ENCODE measurements at regions not wholly inside any gene's neighbourhood (a gene's known extent, or its start where the extent isn't known, plus 50 kb on each side); places are given as distances from the start of the nearest gene placed in this dataset.

DNA sequence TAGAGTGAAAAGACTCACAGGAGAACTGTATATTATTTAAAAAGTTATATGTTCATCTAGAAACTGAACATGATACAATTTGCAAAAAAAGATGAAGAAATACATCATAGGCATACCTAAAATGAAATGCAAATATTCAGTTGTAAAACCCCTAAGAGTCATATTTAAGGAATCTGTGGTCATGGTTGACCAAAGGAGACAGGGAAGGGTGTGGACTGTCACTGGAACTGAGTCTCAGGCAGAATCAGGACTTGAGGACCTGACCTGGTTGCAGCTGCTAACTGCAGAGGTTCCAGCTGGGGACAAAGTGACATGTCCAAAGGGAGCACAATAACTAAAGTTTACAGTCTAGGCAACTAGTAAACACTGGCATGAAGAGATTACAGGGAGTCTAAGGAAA is 211.3 kb upstream of the RAG2 start:
- Histone ChIP-seq H4K8ac (replicated peaks; ENCODE audit: insufficient read length, low read depth, low read length) (no peak overlapping the region), H3K79me1 (ENCODE audit: insufficient read depth, low read depth, low read length, poor library complexity, severe bottlenecking) (no peaks in the 10 kb centered on the region), H3K4me1 (ENCODE audit: insufficient read depth, low read length) (no peaks in the 10 kb centered on the region), H2AK5ac (ENCODE audit: insufficient read length, low read length) (no peak overlapping the region), H3K18ac (ENCODE audit: insufficient read length, low read depth, low read length) (no peak overlapping the region), H2BK5ac (ENCODE audit: insufficient read length, low read length) (no peak overlapping the region), H3K9me3 (ENCODE audit: control insufficient read depth, low read depth, low read length) (no peaks in the 10 kb centered on the region), H2AFZ (ENCODE audit: low read length) (no peak overlapping the region), H2BK15ac (ENCODE audit: low read depth, low read length) (no peak overlapping the region), H3K4ac (ENCODE audit: low read depth, low read length) (no peak overlapping the region), H3K56ac (ENCODE audit: insufficient read length, low read depth, low read length) (no peak overlapping the region), H3K9ac (ENCODE audit: extremely low read depth, insufficient read length, low read length) (no peak overlapping the region), H2BK12ac (ENCODE audit: insufficient read length, low read depth, low read length) (no peak overlapping the region), H3K14ac (ENCODE audit: insufficient read depth, low read length) (no peak overlapping the region), H3K79me2 (ENCODE audit: insufficient read depth, low read length) (no peaks in the 10 kb centered on the region), H3T11ph (ENCODE audit: low read length) (no peak overlapping the region), H3K23me2 (ENCODE audit: insufficient read length, low read depth, low read length, poor library complexity, severe bottlenecking) (no peaks in the 10 kb centered on the region), H4K5ac (ENCODE audit: insufficient read length, low read depth, low read length) (no peak overlapping the region), H3K27me3 (ENCODE audit: insufficient read depth, low read length) (no peaks in the 10 kb centered on the region), H4K20me1 (ENCODE audit: control insufficient read depth, insufficient read depth, insufficient read length) (no peaks in the 10 kb centered on the region), H4K91ac (ENCODE audit: insufficient read length, low read depth, low read length) (no peak overlapping the region), H3K4me2 (ENCODE audit: insufficient read depth, insufficient read length, low read length) (no peak overlapping the region), H2BK20ac (ENCODE audit: low read depth, low read length, poor library complexity, severe bottlenecking) (no peak overlapping the region), H2BK120ac (ENCODE audit: low read depth, low read length, poor library complexity, severe bottlenecking) (no peak overlapping the region), H3K23ac (ENCODE audit: insufficient read length, low read depth, low read length) (no peak overlapping the region), H3K27ac (ENCODE audit: insufficient read length, low read depth, low read length) (no peak overlapping the region)
- H3K4me3 Mint-ChIP-seq: no peak overlapping the region
- no peaks in the 10 kb centered on the region; the same call in 1 of the 2 replicates for H3K27me3 Mint-ChIP-seq (ENCODE audit: low read depth)
- TF ChIP-seq, protein P1, sequence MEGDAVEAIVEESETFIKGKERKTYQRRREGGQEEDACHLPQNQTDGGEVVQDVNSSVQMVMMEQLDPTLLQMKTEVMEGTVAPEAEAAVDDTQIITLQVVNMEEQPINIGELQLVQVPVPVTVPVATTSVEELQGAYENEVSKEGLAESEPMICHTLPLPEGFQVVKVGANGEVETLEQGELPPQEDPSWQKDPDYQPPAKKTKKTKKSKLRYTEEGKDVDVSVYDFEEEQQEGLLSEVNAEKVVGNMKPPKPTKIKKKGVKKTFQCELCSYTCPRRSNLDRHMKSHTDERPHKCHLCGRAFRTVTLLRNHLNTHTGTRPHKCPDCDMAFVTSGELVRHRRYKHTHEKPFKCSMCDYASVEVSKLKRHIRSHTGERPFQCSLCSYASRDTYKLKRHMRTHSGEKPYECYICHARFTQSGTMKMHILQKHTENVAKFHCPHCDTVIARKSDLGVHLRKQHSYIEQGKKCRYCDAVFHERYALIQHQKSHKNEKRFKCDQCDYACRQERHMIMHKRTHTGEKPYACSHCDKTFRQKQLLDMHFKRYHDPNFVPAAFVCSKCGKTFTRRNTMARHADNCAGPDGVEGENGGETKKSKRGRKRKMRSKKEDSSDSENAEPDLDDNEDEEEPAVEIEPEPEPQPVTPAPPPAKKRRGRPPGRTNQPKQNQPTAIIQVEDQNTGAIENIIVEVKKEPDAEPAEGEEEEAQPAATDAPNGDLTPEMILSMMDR (conservative IDR thresholded peaks at IDR 0.05): no peak
- no peaks in the 10 kb centered on the region for H3K36me3 Mint-ChIP-seq (ENCODE audit: insufficient read depth in 1 of 3, low read depth in 3 of 3)
- no peaks in the 10 kb centered on the region for H3K9me3 Mint-ChIP-seq
- no peak for DNase-seq
- no peaks in the 10 kb centered on the region for H3K4me1 Mint-ChIP-seq
- H3K27ac Mint-ChIP-seq: no peak overlapping the region
